DMS79 treated with DMSO at 0.1 percent for 48 hours (cell line): ENCODE measurements at regions not wholly inside any gene's neighbourhood (a gene's known extent, or its start where the extent isn't known, plus 50 kb on each side); places are given as distances from the start of the nearest gene placed in this dataset.
"Not testable (repeated sequence)": the region's sequence is repeated elsewhere in the genome, so short reads cannot be mapped to it uniquely, and the experiment has no call there.

Experiments
- DNase-seq: peaks from one replicate; lab custom pipeline; 2025; lab: John Stamatoyannopoulos, UW

DNA sequence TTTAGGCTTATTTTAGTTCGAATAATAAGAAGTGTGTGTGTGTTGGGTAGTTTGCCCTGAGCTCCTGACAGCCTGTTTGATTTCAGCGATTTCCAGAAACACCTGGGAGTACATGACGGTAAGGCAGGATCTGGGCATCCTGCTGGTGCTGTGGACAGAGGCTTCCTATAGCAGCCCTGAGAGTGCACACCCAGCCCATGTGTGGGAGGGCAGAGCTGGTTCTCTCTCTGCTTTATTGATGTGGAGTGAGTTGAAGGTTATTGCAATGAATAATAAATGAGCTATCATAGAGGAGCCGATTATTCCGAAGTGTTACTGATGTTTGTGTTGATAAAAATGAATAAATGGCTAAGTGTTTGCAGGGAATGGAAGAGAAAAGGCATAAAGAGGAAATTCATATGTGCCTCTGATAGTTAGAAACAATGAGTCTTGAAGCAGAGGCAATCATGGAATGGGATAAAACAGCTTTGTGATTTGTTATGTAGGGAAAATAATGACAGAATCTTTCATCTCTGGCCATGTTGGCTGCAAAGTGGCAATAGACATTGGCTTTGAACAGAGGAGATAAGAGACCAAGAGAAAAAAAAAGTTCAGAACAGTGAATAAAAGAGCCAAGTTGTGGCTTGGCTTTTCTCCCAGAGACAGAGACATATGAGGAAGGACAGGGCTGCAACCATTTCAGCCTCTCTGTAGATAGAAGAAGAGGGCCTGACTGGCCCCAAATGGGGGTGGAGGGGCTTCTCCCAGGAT, 166.2 kb upstream of the CHD6 start:
- DNase-seq = no peak

DNA sequence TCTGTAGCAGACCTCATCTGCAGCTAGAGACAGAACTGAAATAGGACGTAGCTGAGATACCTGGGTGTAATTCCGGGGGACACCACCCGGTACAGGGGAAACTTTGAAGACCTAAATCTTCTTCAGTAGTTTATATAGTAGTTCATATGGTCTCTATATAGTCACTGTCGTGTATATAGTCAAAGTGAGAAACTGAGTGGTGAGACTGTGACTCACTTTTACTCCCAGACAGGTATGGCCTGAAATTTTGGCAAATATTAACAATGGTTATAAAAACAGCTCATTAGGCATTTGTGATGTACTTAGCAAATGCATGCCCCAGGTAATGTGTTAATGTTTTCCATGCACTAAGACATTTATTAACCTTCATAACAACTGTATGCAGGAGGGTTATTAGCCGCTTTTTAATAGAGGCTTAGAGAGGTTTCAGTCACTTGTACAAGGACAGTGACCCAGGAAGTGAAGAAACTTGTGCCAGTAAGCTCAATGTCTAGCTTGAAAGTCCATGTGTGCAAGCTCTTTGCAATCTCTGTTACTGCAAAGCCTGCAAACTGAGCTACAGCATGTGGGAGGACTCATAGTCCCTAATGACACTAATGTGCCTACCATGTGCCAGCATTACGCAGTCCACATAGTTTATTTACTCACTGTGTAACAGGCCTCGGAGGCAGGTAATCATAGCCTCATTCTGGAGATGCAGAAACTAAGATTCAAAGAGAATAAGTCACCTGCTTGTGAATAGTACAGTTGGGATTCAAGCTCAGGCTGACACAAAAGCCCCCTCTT, 165.4 kb upstream of the CHD6 start:
- DNase-seq = no peak

DNA sequence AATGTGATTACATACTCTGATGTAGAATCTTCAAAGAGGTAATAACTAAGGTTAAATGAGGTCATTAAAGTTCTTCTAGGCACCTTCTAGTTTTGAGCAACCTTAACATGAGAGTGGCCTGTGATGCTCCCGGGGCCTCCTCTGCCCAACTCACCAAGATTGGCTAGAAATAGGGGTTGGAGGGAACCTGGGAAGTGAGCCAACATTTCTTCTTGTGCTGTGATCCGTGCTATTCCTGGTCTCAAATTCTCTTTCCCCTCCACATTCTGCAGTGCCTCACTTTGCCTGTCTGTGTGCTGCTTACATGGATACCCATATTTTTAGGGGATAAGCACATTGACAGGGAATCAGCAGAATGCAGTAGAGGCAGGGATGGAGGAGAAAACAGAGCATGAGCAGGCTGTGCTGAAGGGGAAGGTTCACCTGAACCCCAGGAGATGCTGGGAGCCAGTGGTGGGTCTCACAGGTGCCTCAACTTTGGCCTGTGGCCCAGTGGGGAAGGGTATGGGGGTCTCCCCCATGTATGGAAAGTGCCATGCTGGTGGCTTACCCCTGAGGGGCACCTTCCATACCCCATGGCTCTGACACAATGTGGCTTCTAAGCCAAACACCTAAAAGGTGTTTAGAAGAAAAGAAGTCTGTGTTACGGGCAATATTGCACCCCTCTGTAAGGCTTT, 164.7 kb upstream of the CHD6 start:
- no peak for DNase-seq

DNA sequence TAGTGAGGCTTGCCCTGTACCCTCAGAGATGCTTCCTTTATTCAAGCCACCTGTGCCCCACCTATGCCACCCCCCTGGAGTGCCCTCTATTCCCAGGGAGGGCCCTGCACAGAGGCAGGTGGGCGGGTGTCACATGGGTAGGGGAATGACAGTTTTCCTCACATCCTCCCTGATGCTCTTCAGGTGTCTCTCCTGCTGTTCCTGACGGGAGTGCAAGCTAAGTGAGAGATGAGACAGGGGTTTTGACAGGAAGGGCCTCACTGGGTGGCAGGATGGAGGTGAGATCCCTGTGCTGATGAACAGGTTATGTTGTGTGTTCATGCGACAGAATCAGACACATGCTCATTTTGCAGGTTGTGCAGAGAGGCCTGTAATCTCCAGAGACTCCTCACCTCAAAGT, 164.1 kb upstream of the CHD6 start:
- no peak for DNase-seq

DNA sequence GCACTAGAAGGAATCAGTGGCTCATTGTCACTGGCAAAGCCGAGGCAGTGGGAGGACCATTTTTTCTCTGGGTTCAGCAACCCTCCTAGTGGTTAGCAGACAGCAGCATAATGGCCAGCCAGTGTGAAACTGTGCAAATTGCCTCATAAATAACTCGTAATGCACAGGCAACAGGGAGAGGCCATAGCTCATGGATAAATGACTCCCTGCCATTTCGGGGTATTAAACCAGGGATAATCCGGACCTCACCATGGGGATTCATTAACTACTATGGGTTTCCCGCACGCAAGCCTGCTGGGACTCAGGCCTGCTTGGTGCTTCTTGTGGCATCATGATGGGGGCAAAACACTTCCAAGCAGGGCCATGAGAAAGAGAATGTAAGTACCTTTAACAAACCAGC, 158.2 kb upstream of the CHD6 start:
- no peak for DNase-seq

DNA sequence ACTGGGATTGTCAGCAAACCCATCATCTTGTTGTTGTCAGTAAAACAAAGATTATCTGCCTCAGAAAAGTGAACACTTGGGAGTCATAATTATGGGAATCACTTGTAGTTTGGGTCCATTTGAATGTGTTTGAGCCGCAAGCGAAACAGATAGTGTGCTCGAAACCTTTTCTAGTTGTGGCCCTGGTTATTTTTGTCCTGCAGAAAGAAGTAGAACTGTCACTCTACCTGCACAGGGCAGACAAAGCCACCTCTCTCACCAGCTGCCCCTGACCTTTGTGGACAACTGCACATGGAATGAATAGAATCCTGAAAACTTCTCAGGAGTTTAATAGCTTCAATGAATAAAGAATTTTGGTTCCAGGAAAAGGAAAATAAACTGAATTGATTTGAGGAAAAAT, 156.1 kb upstream of the CHD6 start:
- no peak for DNase-seq

DNA sequence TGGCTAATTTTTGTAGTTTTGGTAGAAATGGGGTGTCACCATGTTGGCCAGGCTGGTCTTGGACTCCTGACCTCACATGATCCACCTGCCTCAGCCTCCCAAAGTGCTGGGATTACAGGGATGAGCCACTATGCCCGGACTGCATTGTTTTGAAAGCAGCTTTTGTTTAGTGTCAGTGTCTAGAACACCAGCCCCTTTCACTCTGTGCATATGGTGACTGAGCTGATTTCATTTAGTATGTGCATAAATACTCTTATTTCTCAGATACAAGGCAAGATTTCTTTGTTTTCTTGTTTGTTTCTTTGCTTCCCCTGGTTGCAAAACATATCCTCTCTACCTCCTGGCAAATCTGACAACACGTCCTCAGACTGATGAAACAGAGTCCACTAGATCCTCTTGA, 152.8 kb upstream of the CHD6 start:
- DNase-seq = no peak

DNA sequence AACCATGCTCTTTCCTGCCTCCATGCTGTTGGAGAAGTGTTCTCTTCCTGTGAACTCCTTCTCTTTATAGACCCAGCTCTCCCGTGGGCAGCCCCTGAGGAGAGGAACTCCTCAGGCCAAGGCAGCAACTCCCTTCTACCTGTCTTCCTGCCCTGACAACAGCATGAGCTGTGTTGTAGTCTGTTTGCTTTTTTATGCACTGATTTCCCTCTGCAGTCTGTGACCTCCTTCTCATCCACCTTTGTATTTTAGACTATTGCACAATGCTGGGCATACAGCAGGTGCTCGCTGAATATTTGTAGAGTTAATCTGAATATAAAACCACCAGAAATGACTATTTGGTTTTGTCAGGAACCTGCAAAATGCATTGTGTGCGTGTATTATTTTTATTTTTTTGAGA, 152.2 kb upstream of the CHD6 start:
- DNase-seq = no peak

GRCh38 chr20:41769592-41770018, 151.4 kb upstream of the CHD6 start:
- peak; percentile 16 for DNase-seq

DNA sequence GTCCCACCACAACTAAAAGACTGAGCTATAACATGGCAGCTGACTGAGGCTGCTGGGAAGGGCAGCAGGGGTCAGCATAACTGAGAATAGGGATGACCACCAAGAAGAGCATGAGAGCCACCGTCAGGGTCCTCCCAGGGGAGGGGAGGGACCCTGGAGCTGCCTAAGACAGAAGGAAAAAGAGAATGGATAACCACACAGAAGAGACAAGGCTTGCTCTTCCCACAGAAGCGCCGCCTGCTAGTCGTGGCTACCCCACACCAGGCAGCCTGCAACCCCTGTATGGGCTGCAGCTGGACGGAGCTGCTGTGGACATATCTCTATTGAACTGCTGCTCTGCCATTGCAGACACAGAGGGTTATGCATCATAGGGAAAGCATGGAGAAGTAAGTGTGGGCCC, 132.0 kb upstream of the CHD6 start:
- DNase-seq = no peak

- DNase-seq = no peak
These were observed 130.8 kb upstream of the CHD6 start for GRCh38 chr20:41748756-41749582.

DNA sequence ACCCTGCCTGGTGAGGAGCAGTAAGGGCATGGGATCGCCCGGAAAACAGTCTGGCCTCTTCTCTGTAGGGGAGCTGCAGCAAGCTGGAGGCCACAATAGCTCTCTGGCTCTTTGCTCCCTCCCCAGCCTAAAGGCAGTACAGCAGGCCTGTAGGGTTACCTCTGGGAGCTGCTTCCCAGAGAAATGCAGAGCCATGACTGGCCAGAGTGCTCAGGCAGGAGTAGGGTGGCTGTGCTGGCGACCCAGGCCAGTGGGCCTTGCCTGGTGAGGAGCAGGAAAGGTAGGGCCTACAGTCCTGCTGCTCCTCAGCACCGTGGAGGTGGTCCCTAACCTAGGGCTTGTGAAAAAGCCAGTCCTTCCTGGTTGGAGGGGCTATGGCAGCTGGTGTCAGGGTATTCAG, 129.9 kb upstream of the CHD6 start:
- no peak for DNase-seq

GRCh38 chr20:41747226-41747625, 129.0 kb upstream of the CHD6 start:
- DNase-seq = no peak

- DNase-seq = no peak
These were observed 128.5 kb upstream of the CHD6 start for GRCh38 chr20:41746635-41747034.

GRCh38 chr20:41738604-41739206, 120.5 kb upstream of the CHD6 start:
- DNase-seq = peak; percentile 10

- DNase-seq = no peak
These were observed 117.8 kb upstream of the CHD6 start for GRCh38 chr20:41735949-41736348.

DNA sequence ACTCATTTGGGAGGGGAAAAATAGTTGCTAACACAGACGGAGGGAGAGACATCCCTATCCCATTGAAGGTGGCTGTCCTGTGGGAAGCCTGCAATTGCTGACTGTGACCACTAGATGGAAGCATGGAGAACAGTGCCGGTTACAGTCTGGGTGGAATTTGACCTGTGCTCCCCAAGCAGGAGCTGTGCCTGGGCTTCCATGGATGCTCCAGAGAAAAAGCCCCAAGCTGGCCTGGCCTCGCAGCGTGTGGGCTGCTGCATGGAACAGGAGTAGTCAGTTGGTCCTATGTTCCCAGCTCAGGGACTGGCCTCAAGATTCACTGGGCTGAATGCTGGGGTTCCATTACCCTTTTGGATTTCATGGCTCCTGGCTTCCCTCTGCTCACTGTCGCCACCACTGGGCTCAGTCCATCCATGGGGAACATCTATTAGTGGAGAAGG, 116.3 kb upstream of the CHD6 start:
- no peak for DNase-seq

- DNase-seq = no peak
These were observed 115.0 kb upstream of the CHD6 start for GRCh38 chr20:41733151-41733550.

GRCh38 chr20:41731198-41731597, 113.0 kb upstream of the CHD6 start:
- not testable (repeated sequence) for DNase-seq

DNA sequence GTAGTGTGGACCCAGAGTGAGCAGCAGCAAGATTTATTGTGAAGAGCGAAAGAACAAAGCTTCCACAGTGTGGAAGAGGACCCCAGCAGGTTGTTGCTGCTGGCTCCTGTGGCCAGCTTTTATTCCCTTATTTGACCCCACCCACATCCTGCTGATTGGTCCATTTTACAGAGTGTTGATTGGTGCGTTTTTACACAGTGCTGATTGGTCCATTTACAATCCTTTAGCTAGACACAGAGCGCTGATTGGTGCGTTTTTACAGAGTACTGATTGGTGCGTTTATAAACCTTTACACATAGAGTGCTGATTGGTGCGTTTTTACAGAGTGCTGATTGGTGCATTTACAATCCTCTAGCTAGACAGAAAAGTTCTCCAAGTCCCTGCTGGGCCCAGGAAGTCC, 109.5 kb upstream of the CHD6 start:
- DNase-seq = not testable (repeated sequence)

GRCh38 chr20:41726727-41727126, 108.5 kb upstream of the CHD6 start:
- DNase-seq = no peak

GRCh38 chr20:41719151-41719550, 101.0 kb upstream of the CHD6 start:
- no peak for DNase-seq
